ENCODE measurements at regions not wholly inside any gene's neighbourhood (a gene's known extent, or its start where the extent isn't known, plus 50 kb on each side); places are given as distances from the start of the nearest gene placed in this dataset.

GRCh38 chr4:136055360-136055759 lies 1476.9 kb downstream of the PCDH18 start:
- ChIA-PET SMC1A (ENCODE audit: uncharacterized antibody, unreplicated experiment) (interaction anchor here (0.9 kb wide), 1 partner anchor 32 kb away, joined by 3 read pairs; no protein-coding TSS in a partner anchor), CTCF (interaction anchor here (0.5 kb wide), 1 partner anchor 52 kb away, joined by 3 read pairs; no protein-coding TSS in a partner anchor), POLR2A (no interaction called here), RAD21 (ENCODE audit: unreplicated experiment) (interaction anchor here (1.1 kb wide), 1 partner anchor 808 kb away, joined by 3 read pairs; no protein-coding TSS in a partner anchor)
- no peak for TF ChIP-seq NR2C2 (IDR thresholded peaks at IDR 0.05; ENCODE audit: borderline replicate concordance, control insufficient read depth, insufficient read length, low read depth)
- no peak for TF ChIP-seq CBFB (IDR thresholded peaks at IDR 0.05; ENCODE audit: low read depth)
- no peak for TF ChIP-seq CEBPZ (IDR thresholded peaks at IDR 0.05; ENCODE audit: low read depth, low read length)
- no peak for TF ChIP-seq SPI1 (IDR thresholded peaks at IDR 0.05; ENCODE audit: borderline replicate concordance, insufficient read depth, low read depth, low read length)
- no peak for TF ChIP-seq IRF4 (IDR thresholded peaks at IDR 0.05; ENCODE audit: low read depth, low read length)
- no peak for TF ChIP-seq NR2F1 (conservative IDR thresholded peaks at IDR 0.05)
- H3K27me3 ChIP-seq (replicated peaks in 1 of 2; ENCODE audit: control insufficient read depth in 2 of 2, insufficient read depth in 2 of 2, low read length in 1 of 2): no peaks in the 10 kb centered on the region
- H3K27ac ChIP-seq (ENCODE audit: control insufficient read depth, insufficient read depth): no peak overlapping the region
- H3K36me3 ChIP-seq (ENCODE audit: control insufficient read depth in 2 of 2, insufficient read depth in 2 of 2, low read length in 1 of 2): no peaks in the 10 kb centered on the region
- no peaks in the 10 kb centered on the region for H3K9me3 ChIP-seq (replicated peaks; ENCODE audit: control insufficient read depth, insufficient read depth, low read length)
- no peaks in the 10 kb centered on the region for H4K20me1 ChIP-seq (ENCODE audit: control insufficient read depth, insufficient read depth)
- H3K4me2 ChIP-seq (ENCODE audit: control insufficient read depth, insufficient read depth): no peak overlapping the region
- DNase-seq (ENCODE audit: low read depth, low spot score) (no peak), ATAC-seq (no peak), FAIRE-seq (no peak)
- H2AFZ ChIP-seq (ENCODE audit: control insufficient read depth, low read depth, low read length): no peak overlapping the region
- intact Hi-C loops (cut with micrococcal nuclease; ENCODE audit: unreplicated experiment): no loop called here
- H3K4me3 ChIP-seq: no peak overlapping the region
- H3K79me2 ChIP-seq (ENCODE audit: control insufficient read depth, insufficient read depth, low read length): no peaks in the 10 kb centered on the region
- H3K4me1 ChIP-seq (ENCODE audit: control insufficient read depth, insufficient read depth, low read length): no peaks in the 10 kb centered on the region
- H3K9ac ChIP-seq (ENCODE audit: control insufficient read depth, insufficient read depth, low read length): no peak overlapping the region
- no TSS peak for BruUV-seq (replicated peaks)
- in situ Hi-C loops (cut with MboI): no loop called here
- WGBS (ENCODE audit: insufficient coverage, insufficient replicate concordance, low lambda C conversion rate, missing lambda C conversion rate): 26% methylated on average over 3 of the region's 3 CpGs
